Progenitor cell of endocrine pancreas (in vitro differentiated cells): ENCODE measurements at regions not wholly inside any gene's neighbourhood (a gene's known extent, or its start where the extent isn't known, plus 50 kb on each side); places are given as distances from the start of the nearest gene placed in this dataset.

Source experiments
- DNase-seq: peaks from one replicate; pipeline ENCODE4 v3.0.0; 2021; ENCODE audit warnings: low spot score; ENCODE audit not compliant: unreplicated experiment
- H3K27ac Mint-ChIP-seq: 2 replicates; pipeline ENCODE4 v1.8.0; 2021; ENCODE audit warnings: mild to moderate bottlenecking, moderate library complexity, mixed read lengths
- H3K27me3 Mint-ChIP-seq: 2 replicates; pipeline ENCODE4 v1.8.0; 2021; ENCODE audit warnings: mixed read lengths
- H3K36me3 Mint-ChIP-seq: 2 replicates; pipeline ENCODE4 v1.8.0; 2022; ENCODE audit warnings: mixed read lengths; ENCODE audit not compliant: insufficient read depth
- H3K4me1 Mint-ChIP-seq: 2 replicates; pipeline ENCODE4 v1.8.0; 2021; ENCODE audit warnings: low read depth, mixed read lengths
- H3K4me3 Mint-ChIP-seq: 2 replicates; pipeline ENCODE4 v1.8.0; 2021; ENCODE audit warnings: low read depth, mild to moderate bottlenecking, moderate library complexity, mixed read lengths
- H3K9me3 Mint-ChIP-seq: 2 replicates; pipeline ENCODE4 v1.8.0; 2021; ENCODE audit warnings: low read depth, mixed read lengths
- TF ChIP-seq, protein P1 (sequence below): fragments of 200-600 bp; sonication (generic); IDR thresholded peaks from one replicate; pipeline ENCODE4 v1.5.0; 2021; ENCODE audit warnings: antibody characterized with exemption, mild to moderate bottlenecking; ENCODE audit not compliant: unreplicated experiment

DNA sequence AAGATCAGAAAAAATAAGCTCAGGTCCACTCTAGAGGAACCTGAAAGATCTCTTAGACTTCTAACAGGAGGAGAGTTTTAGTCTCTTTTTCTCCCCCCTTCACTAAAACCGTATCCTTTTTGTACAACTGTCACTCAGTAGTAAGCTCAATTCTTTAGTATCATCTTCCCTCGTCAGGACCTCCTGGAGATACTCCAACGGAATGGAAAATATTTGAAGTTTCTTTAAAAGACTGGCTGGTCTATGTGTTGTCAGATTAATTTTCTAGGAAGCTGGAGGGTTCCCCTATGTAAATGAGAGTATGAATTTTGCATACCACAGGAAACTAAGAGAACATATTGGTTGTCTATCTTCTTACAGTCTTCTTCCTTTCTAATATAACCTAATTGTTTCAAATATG is 747.7 kb upstream of the CBLB start:
- H3K9me3 Mint-ChIP-seq = peaks cover 9% of the 10 kb centered on the region
- H3K4me3 Mint-ChIP-seq = no peak overlapping the region
- H3K36me3 Mint-ChIP-seq = peaks cover 4% of the 10 kb centered on the region
- no peaks in the 10 kb centered on the region for H3K27me3 Mint-ChIP-seq
- no peak overlapping the region for H3K27ac Mint-ChIP-seq
- no peak for DNase-seq
- TF ChIP-seq, protein P1, sequence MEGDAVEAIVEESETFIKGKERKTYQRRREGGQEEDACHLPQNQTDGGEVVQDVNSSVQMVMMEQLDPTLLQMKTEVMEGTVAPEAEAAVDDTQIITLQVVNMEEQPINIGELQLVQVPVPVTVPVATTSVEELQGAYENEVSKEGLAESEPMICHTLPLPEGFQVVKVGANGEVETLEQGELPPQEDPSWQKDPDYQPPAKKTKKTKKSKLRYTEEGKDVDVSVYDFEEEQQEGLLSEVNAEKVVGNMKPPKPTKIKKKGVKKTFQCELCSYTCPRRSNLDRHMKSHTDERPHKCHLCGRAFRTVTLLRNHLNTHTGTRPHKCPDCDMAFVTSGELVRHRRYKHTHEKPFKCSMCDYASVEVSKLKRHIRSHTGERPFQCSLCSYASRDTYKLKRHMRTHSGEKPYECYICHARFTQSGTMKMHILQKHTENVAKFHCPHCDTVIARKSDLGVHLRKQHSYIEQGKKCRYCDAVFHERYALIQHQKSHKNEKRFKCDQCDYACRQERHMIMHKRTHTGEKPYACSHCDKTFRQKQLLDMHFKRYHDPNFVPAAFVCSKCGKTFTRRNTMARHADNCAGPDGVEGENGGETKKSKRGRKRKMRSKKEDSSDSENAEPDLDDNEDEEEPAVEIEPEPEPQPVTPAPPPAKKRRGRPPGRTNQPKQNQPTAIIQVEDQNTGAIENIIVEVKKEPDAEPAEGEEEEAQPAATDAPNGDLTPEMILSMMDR = no peak
- H3K4me1 Mint-ChIP-seq = no peaks in the 10 kb centered on the region

DNA sequence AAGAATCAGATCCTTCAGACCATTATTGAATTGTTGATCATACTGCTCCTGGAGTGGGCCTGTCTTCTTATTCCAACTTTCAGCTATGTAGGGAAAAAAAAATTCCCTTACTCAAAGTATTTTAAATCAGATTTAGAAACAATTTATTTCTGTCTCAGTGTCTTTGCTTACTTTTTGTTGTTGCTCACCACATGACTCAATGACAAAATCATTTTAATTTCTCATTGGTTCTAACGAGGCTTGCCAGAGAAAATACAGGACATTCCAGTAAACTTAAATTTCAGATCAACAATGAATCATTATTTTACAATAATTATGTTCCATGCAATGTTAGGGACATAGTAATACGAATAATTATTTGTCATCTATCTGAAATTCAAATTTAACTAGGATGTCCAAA is 748.5 kb upstream of the CBLB start:
- Mint-ChIP-seq H3K36me3 (peaks cover 4% of the 10 kb centered on the region), H3K27me3 (no peaks in the 10 kb centered on the region), H3K9me3 (peaks cover 15% of the 10 kb centered on the region), H3K4me1 (no peaks in the 10 kb centered on the region), H3K27ac (no peak overlapping the region), H3K4me3 (no peak overlapping the region)
- TF ChIP-seq, protein P1 = no peak
- DNase-seq = no peak

DNA sequence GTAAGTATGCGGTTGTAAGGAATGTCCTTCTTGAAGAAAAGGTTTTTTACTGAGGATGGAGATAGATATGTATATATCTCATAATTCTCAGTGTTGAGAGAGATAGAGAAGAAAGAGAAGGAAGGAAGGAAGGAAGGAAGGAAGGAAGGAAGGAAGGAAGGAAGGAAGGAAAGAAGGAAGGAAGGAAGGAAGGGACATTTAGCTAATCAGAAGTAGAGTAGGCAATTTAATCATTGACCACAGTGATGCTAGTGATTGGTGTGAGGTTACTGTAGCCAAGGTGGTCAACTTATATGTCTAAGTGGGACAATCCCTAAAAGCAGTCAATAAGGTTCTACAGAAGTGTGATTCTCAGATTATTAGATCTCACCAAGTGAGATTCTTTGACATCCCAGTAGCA is 751.8 kb upstream of the CBLB start:
- H3K36me3 Mint-ChIP-seq = peaks cover 2% of the 10 kb centered on the region
- H3K4me3 Mint-ChIP-seq = no peak overlapping the region
- H3K4me1 Mint-ChIP-seq = no peaks in the 10 kb centered on the region
- TF ChIP-seq, protein P1 = no peak
- H3K9me3 Mint-ChIP-seq = peaks cover 22% of the 10 kb centered on the region
- H3K27me3 Mint-ChIP-seq = no peaks in the 10 kb centered on the region
- DNase-seq = no peak
- H3K27ac Mint-ChIP-seq = no peak overlapping the region

DNA sequence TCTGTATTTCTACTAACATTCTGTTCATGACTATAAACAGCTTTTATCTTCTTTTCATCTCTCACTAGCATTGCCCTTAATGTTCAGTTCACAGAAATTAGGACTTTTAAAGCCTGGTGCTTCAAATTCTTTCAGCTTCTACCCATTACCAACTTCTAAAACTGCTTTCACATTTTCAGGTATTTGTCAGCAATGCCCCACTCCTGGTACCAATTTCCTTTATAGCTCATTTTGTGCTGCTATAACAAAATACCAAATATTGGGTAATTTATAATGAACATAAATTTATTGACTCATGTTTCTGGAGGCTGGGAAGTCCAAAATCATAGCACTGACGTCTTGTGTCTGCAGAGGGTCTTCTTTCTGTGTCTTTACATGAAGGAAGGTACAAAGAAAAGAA is 753.1 kb upstream of the CCDC54 start:
- peaks cover 2% of the 10 kb centered on the region for H3K36me3 Mint-ChIP-seq

DNA sequence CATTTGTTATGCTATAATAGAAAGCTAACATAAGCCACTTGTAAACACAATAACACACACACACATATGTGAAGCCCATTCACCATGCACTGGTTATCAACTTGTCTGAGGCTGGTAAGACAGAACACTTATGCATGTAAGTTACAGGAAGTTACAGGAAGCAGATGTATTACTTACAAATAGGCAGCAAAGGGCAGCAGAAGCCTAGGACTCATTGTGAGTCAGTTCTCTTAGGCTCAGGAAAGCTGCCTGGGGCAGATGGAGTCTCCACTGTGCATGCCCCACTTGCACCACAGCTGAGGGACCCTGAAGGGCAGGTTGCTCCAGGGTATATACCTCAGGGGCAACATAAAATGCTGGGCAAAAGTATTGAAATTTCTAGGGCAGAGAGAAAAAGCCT is 748.8 kb upstream of the CCDC54 start:
- TF ChIP-seq, protein P1 = no peak
- Mint-ChIP-seq H3K4me1 (no peaks in the 10 kb centered on the region), H3K27ac (no peak overlapping the region), H3K36me3 (peaks cover 2% of the 10 kb centered on the region), H3K4me3 (no peak overlapping the region), H3K27me3 (no peaks in the 10 kb centered on the region), H3K9me3 (peaks cover 12% of the 10 kb centered on the region)
- no peak for DNase-seq

More for the DNA sequence above, 753.1 kb upstream of the CCDC54 start:
- no peak for DNase-seq
- H3K9me3 Mint-ChIP-seq = peaks cover 22% of the 10 kb centered on the region
- TF ChIP-seq, protein P1 = no peak
- no peak overlapping the region for H3K27ac Mint-ChIP-seq
- H3K27me3 Mint-ChIP-seq = no peaks in the 10 kb centered on the region
- no peak overlapping the region for H3K4me3 Mint-ChIP-seq
- no peaks in the 10 kb centered on the region for H3K4me1 Mint-ChIP-seq
